Femur (tissue), 1 donor: ENCODE measurements at regions not wholly inside any gene's neighbourhood (a gene's known extent, or its start where the extent isn't known, plus 50 kb on each side); places are given as distances from the start of the nearest gene placed in this dataset.
"Not testable (repeated sequence)": the region's sequence is repeated elsewhere in the genome, so short reads cannot be mapped to it uniquely, and the experiment has no call there.

Experiments used
- DNase-seq: peaks from one replicate; pipeline ENCODE4 v3.0.0-alpha.2; 2017

GRCh38 chr21:28636752-28637691 is 355.7 kb downstream of the LTN1 start:
- no peak for DNase-seq

GRCh38 chr21:28635541-28635940 is 357.1 kb downstream of the LTN1 start:
- no peak for DNase-seq

GRCh38 chr21:28633839-28634555 is 358.7 kb downstream of the LTN1 start:
- peak; percentile 34 for DNase-seq

- no peak for DNase-seq
These were observed 359.8 kb downstream of the LTN1 start for GRCh38 chr21:28632755-28633408.

- no peak for DNase-seq
These were observed 365.0 kb downstream of the LTN1 start for GRCh38 chr21:28627691-28628090.

- no peak for DNase-seq
These were observed 365.4 kb downstream of the LTN1 start for GRCh38 chr21:28627261-28627660.

- no peak for DNase-seq
These were observed 368.1 kb downstream of the LTN1 start for GRCh38 chr21:28624626-28625025.

GRCh38 chr21:28617300-28617699 is 375.4 kb downstream of the LTN1 start:
- no peak for DNase-seq

- no peak for DNase-seq
These were observed 377.4 kb downstream of the LTN1 start for GRCh38 chr21:28615276-28615675.

- no peak for DNase-seq
These were observed 377.9 kb downstream of the LTN1 start for GRCh38 chr21:28614791-28615190.

- no peak for DNase-seq
These were observed 384.0 kb downstream of the LTN1 start for GRCh38 chr21:28608646-28609045.

- DNase-seq = no peak
These were observed 385.1 kb downstream of the LTN1 start for GRCh38 chr21:28607545-28607944.

GRCh38 chr21:28604946-28605537 is 387.6 kb downstream of the LTN1 start:
- no peak for DNase-seq

- no peak for DNase-seq
These were observed 390.1 kb downstream of the LTN1 start for GRCh38 chr21:28602546-28602945.

- DNase-seq = no peak
These were observed 394.5 kb downstream of the LTN1 start for GRCh38 chr21:28598214-28598613.

- no peak for DNase-seq
These were observed 400.3 kb downstream of the LTN1 start for GRCh38 chr21:28592205-28592865.

- DNase-seq = no peak
These were observed 402.0 kb downstream of the LTN1 start for GRCh38 chr21:28590676-28591075.

GRCh38 chr21:28590026-28590425 is 402.7 kb downstream of the LTN1 start:
- no peak for DNase-seq

- DNase-seq = no peak
These were observed 403.7 kb downstream of the LTN1 start for GRCh38 chr21:28588997-28589396.

GRCh38 chr21:28587748-28588147 is 404.9 kb downstream of the LTN1 start:
- DNase-seq = no peak

- DNase-seq = no peak
These were observed 410.7 kb downstream of the LTN1 start for GRCh38 chr21:28581976-28582375.

- not testable (repeated sequence) for DNase-seq
These were observed 411.4 kb downstream of the LTN1 start for GRCh38 chr21:28581311-28581731.

GRCh38 chr21:28580585-28580984 is 412.1 kb downstream of the LTN1 start:
- DNase-seq = no peak
